ENCODE measurements at regions not wholly inside any gene's neighbourhood (a gene's known extent, or its start where the extent isn't known, plus 50 kb on each side); places are given as distances from the start of the nearest gene placed in this dataset.

GRCh38 chr12:89163918-89164317, 188.4 kb downstream of the DUSP6 start:
- TF ChIP-seq CTCF (optimal IDR thresholded peaks at IDR 0.05 in 1 of 3, IDR thresholded peaks at IDR 0.05 in 1 of 3, conservative IDR thresholded peaks at IDR 0.05 in 1 of 3; ENCODE audit: extremely low read depth in 1 of 3, insufficient read depth in 2 of 3, low read length in 3 of 3): no peak
- Histone ChIP-seq H3K79me2 (ENCODE audit: control insufficient read depth, insufficient read depth, low read length) (no peaks in the 10 kb centered on the region), H4K20me1 (ENCODE audit: control insufficient read depth, extremely low read depth, insufficient read depth, low read length) (no peaks in the 10 kb centered on the region), H3K36me3 (ENCODE audit: control insufficient read depth in 2 of 2, extremely low read depth in 1 of 2, insufficient read depth in 2 of 2, low read length in 2 of 2) (no peaks in the 10 kb centered on the region), H3K27ac (ENCODE audit: control insufficient read depth, insufficient read depth, low read length) (peak overlapping the region; percentile 69), H3K4me2 (ENCODE audit: control insufficient read depth, extremely low read depth, insufficient read depth, low read depth, low read length) (no peak overlapping the region), H3K9ac (ENCODE audit: control insufficient read depth, extremely low read depth, insufficient read depth, low read length) (no peak overlapping the region), H3K27me3 (ENCODE audit: control insufficient read depth, extremely low read depth, insufficient read depth, low read length) (no peaks in the 10 kb centered on the region), H3K9me3 (ENCODE audit: control insufficient read depth, low read depth, low read length) (no peaks in the 10 kb centered on the region), H3K4me3 (ENCODE audit: control insufficient read depth in 2 of 3, extremely low read depth in 1 of 3, insufficient read depth in 2 of 3, low read depth in 1 of 3, low read length in 3 of 3) (no peak overlapping the region), H2AFZ (ENCODE audit: control insufficient read depth, low read length) (no peak overlapping the region), H3K4me1 (ENCODE audit: control insufficient read depth, extremely low read depth, insufficient read depth, low read length) (peaks cover 43% of the 10 kb centered on the region), H3K9me1 (ENCODE audit: control insufficient read depth, extremely low read depth, insufficient read depth, low read length) (no peaks in the 10 kb centered on the region)
- FAIRE-seq (no peak), DNase-seq (ENCODE audit: low read depth, low spot score) (no peak)
- dilution Hi-C loops (cut with MboI; ENCODE audit: extremely low pct_ligation_motif_present, low sequenced_read_pairs): no loop called here

- H3K27ac ChIP-seq (ENCODE audit: control insufficient read depth, insufficient read depth, low read length): peak overlapping the region; percentile 93
- no peaks in the 10 kb centered on the region for H3K36me3 ChIP-seq (ENCODE audit: control insufficient read depth in 2 of 2, extremely low read depth in 1 of 2, insufficient read depth in 2 of 2, low read length in 2 of 2)
- peak overlapping the region; percentile 60 for H3K4me2 ChIP-seq (ENCODE audit: control insufficient read depth, extremely low read depth, insufficient read depth, low read depth, low read length)
- no peaks in the 10 kb centered on the region for H3K79me2 ChIP-seq (ENCODE audit: control insufficient read depth, insufficient read depth, low read length)
- H3K27me3 ChIP-seq (ENCODE audit: control insufficient read depth, extremely low read depth, insufficient read depth, low read length): no peaks in the 10 kb centered on the region
- TF ChIP-seq CTCF (optimal IDR thresholded peaks at IDR 0.05 in 1 of 3, IDR thresholded peaks at IDR 0.05 in 1 of 3, conservative IDR thresholded peaks at IDR 0.05 in 1 of 3; ENCODE audit: extremely low read depth in 1 of 3, insufficient read depth in 2 of 3, low read length in 3 of 3): no peak
- TF ChIP-seq EZH2 (IDR thresholded peaks at IDR 0.05; ENCODE audit: low read length): no peak
- H3K4me1 ChIP-seq (ENCODE audit: control insufficient read depth, extremely low read depth, insufficient read depth, low read length): peaks cover 43% of the 10 kb centered on the region
- FAIRE-seq: peak; percentile 96
- no peaks in the 10 kb centered on the region for H4K20me1 ChIP-seq (ENCODE audit: control insufficient read depth, extremely low read depth, insufficient read depth, low read length)
- no peak overlapping the region for H3K4me3 ChIP-seq (ENCODE audit: control insufficient read depth in 2 of 3, extremely low read depth in 1 of 3, insufficient read depth in 2 of 3, low read depth in 1 of 3, low read length in 3 of 3)
- no peaks in the 10 kb centered on the region for H3K9me1 ChIP-seq (ENCODE audit: control insufficient read depth, extremely low read depth, insufficient read depth, low read length)
- H3K9me3 ChIP-seq (ENCODE audit: control insufficient read depth, low read depth, low read length): no peaks in the 10 kb centered on the region
- DNase-seq (ENCODE audit: low read depth, low spot score): peak; percentile 75
- dilution Hi-C loops (cut with MboI; ENCODE audit: extremely low pct_ligation_motif_present, low sequenced_read_pairs): no loop called here
- peak overlapping the region; percentile 34 for H2AFZ ChIP-seq (ENCODE audit: control insufficient read depth, low read length)
- H3K9ac ChIP-seq (ENCODE audit: control insufficient read depth, extremely low read depth, insufficient read depth, low read length): peak overlapping the region; percentile 53
Observed at GRCh38 chr12:89162589-89163261, 189.6 kb downstream of the DUSP6 start.
